ENCODE measurements at regions not wholly inside any gene's neighbourhood (a gene's known extent, or its start where the extent isn't known, plus 50 kb on each side); places are given as distances from the start of the nearest gene placed in this dataset.
"Not testable (repeated sequence)": the region's sequence is repeated elsewhere in the genome, so short reads cannot be mapped to it uniquely, and the experiment has no call there.

DNA sequence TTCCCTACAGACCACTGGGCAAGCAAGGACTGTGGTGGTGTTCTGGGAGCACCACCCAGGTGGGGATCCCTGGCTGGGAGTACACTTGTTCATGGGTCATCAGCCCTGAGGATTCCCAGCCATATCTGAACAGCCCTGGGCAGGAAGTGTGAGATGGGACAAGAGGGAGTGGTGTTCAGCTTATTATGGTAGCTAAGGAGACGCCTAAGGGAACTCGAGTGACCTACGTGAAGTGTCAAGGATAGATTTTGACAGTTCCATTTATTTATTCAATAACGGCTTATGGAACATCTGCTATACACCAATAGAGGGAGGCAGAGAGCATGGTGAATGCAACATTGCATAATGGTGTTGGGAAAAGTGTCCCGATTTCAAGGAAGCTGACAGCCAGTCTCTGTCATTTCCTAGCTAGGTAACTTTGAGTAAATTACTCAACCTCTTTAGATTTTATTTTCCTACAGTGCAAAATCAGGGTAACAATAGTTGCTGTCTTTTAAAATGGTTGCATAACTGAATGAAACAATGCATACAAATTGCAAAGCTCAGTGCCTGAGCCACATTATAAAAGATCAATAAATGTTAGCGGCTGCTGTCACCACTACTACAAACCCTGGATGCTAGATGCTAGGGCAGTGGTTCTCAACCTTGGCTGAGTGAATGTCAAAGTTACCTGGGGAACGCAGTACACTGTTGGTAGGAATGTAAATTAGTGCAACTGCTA lies 534.1 kb downstream of the GRIN2A start:
- peak; percentile 3 for DNase-seq (ENCODE audit: low spot score)

DNA sequence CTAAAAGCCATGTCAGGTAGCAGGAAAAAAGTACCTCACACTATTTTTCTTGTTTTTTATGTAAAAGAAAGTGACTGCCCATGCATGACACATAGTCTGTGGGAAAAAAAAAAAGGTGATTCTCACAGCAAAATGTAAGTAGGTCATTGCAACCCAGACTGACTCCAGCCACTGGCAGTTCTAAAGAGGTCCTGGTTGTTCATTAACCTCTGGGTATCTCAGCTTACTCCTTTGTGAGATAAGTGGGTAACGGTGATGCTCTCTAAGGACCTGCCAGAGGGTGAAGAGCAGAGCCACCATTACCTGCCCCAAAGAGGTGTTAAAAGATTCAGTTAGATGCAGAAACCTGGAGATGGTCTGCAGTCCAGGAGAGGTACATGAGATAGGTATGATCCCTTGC lies 531.9 kb downstream of the GRIN2A start:
- no peak for DNase-seq (ENCODE audit: low spot score)

DNA sequence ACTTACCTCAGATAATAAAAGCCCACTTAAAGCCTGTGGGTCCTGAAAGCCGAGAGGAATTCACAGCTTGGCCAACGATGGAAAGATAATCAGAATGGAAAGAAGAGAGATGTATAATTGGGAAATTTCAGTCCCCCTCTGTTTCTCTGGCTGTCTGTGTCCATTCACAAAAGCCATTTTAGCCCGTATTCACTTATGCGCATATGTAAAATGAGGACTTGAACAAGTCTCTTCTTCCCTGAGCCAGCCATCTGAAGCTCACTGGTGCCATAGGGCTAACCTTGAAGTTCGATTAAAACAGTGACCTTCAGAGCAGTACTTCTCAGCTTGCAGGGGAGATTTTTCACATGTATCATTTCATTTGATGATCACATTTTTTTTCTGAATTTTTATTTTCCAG lies 527.2 kb downstream of the GRIN2A start:
- DNase-seq (ENCODE audit: low spot score), result no peak

DNA sequence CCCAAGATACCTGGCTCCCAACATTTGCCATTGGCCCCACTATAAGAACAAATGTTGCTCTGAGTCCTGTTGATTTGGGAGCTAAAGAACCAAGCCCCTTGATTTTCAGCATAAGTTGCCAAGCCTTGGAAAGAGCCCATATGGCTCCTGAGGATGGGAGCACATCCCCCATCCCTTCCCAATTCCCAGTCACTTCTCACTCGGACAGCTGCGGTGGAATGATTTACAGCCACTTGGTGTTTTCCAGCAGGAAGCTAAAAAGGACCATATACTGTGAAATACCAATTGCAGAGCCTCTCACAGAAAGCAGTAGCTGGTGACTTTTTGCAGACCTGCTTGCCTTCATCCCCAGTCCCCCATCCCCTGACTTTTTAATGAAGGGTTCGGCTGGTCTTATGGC lies 524.6 kb downstream of the GRIN2A start:
- DNase-seq (ENCODE audit: low spot score), result no peak

DNA sequence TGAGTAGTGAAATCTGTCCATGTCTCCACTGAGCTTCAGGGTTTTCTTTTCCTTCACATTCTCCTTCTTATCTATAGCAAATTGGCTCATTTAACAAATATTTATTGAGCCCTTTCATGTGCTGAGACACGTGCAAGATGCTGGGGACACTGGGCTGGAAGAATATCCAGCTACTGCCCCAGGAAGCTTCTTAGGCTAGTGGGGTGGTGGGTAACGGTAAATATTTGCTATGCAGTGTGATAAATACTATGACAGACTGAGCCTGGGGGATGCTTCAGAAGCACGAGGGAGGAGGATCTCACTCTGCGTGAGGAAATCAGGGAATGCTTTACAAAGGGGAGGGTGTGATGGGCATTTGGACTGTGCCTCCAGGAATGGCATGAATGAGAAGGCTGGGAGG lies 524.1 kb downstream of the GRIN2A start:
- DNase-seq (ENCODE audit: low spot score), result no peak

DNA sequence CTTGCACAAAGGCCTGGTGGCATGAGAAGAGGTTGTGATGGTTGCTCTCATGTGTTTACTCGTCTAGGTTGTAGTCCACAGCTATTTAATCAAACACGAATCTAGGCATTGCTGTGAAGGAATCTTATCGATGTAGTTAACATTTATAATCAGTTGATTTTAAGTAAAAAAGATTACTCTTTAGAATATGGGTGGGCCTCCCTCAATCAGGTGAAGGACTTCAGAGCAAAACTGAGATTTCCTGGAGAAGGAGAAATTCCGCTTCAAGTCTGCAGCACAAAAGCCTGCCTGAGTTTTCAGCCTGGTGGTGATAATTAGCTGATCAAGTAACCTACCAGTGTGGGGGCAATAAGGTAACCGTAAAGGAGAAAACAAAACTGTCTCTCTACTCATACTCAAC lies 523.6 kb downstream of the GRIN2A start:
- DNase-seq (ENCODE audit: low spot score), result no peak

DNA sequence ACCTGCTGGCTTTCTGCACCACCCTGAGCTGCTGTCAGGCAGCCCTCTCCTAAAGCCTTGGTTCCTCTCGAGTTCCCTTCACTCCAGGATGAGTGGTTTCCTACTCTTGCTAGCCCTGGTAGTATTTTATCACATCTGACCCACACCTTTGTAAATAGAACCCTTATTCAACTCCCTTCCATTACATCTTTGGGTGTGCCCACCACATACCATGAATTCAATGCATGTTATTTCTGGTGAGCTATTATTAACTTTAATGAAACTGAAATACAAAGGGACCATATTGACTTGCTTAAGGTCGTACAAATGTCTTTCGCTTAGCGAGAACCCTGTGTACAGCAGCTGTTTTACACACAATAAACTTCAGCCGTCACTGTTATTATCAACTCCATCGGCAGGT lies 521.3 kb downstream of the GRIN2A start:
- no peak for DNase-seq (ENCODE audit: low spot score)

DNA sequence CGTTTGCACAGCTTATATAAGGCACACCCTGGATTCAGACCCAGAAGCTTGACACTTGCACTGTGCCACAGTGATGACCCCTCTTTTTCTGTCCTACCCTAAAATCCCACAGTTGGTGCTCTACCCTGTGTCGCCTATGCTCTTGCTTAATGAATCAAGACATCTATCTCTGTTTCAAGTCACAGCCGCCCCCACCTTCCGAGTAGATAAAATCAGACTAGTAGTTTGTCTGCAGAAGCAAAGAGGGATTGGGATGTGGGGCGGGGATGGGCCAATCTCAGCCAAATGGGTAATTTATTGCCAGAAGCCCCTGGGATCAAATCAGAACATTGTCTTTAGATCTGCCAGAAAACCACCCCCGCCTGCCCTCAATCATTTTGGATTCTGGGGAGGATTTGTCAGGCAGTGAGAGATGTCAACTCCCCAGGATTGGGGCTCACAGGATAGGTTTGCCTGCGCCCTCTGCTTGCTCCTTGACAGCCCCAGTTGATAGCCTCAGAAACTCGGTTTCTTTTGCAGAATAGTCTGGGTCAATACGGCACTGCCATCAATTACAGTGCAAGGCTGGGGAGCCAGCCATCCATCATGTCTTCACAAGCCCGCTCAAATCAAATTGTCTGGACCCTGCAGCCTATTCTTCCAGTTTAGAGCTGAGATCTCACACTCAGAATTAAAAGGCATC lies 520.8 kb downstream of the GRIN2A start:
- DNase-seq (ENCODE audit: low spot score), result no peak

DNA sequence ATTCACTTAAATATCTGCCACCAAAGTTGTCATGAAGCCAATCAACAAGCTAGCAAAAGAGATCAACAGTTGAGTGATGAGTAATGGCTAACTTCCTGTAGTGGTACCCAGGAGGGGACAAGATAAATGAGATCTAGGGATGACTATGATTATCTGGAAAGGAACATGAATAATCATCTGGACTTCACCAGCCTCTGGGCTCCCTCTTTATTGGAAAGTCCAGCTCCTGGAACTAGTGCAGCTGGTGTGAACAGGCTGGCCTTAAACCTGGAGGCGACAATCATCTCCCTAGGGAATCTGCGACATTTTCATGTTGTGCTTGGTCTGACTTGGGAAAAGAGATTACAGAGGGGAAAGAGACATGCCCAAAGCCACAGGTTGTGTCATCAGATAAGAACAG lies 518.6 kb downstream of the GRIN2A start:
- DNase-seq (ENCODE audit: low spot score), result no peak

DNA sequence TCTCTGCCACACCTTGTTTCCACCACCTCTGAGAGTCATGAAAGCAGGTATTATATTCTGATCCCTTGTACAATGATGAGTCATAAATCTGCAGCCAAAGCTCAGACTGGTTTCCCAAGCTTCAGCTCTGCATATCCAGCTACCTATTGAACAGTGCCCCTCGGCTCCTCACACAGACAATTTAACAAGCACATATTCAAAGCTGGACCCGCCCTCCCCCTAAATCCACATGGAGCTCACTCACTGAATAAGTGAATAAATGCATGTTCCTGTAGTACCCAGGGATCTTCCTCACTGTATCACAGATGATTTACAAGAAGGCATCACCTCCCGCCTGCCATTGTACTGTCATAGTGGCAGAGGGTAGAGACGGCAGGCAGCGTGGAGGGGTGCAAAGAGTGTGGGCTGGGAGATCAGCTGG lies 516.4 kb downstream of the GRIN2A start:
- DNase-seq (ENCODE audit: low spot score), result no peak

DNA sequence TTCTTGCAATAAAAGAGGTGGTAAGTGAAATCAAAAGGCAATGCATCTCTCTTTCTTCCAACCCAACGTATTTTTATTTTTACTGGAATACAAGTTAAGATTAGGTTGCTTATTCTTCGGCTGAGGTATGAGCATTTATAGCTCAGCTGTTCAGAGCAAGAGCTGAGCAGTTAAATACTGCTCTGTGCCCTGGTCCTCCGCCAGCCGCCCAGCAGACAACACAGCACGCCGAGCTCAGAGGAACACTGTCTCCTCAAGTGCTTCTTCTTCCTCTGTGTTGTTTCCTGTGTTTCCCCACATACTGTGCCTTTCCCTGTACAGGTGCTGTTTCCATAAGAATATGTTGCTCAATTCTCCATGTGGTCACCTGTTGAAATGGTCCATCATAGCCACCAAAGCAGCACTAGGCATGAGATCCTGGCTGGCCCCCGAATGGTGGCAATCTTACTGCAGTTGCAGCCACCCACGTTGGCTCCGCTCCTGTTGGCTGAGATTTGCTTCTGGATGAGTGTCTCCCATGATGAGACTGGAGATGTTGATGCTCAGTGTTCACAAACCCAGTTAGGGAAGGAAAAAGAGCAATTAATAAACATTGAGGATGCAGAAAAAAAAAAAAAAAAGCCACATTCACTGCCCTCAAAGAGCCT lies 515.3 kb downstream of the GRIN2A start:
- no peak for DNase-seq (ENCODE audit: low spot score)

DNA sequence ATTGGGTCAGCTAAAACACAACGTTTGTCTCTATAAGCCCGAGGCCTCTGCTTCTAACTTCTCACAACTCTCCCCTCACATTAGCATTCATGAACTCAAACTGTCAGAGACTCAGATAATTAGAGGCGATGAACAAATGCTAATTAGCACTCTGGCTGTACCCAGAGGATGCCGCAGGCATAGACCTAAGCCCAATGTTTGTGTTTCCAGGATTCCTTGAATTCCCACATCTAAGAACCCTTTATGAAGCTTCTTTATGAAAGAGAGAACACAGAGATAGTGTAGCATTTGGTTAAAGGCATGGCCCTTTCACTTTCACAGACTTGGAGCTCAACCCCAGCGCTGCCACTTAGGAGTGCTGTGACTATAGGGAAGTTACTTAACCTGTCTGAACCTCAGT lies 512.2 kb downstream of the GRIN2A start:
- no peak for DNase-seq (ENCODE audit: low spot score)

DNA sequence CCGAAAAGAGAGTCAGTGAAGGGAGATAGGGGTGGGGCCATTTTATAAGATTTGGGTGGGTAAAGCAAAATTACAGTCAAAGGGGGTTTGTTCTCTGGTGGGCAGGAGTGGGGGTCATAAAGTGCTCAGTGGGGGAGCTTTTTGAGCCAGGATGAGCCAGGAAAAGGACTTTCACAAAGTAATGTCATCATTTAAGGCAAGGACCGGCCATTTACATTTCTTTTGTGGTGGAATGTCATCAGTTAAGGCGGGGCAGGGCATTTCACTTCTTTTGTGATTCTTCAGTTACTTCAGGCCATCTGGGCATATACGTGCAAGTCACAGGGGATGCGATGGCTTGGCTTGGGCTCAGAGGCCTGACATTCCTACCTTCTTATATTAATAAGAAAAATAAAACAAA lies 511.6 kb downstream of the GRIN2A start:
- DNase-seq (ENCODE audit: low spot score), result not testable (repeated sequence)

DNA sequence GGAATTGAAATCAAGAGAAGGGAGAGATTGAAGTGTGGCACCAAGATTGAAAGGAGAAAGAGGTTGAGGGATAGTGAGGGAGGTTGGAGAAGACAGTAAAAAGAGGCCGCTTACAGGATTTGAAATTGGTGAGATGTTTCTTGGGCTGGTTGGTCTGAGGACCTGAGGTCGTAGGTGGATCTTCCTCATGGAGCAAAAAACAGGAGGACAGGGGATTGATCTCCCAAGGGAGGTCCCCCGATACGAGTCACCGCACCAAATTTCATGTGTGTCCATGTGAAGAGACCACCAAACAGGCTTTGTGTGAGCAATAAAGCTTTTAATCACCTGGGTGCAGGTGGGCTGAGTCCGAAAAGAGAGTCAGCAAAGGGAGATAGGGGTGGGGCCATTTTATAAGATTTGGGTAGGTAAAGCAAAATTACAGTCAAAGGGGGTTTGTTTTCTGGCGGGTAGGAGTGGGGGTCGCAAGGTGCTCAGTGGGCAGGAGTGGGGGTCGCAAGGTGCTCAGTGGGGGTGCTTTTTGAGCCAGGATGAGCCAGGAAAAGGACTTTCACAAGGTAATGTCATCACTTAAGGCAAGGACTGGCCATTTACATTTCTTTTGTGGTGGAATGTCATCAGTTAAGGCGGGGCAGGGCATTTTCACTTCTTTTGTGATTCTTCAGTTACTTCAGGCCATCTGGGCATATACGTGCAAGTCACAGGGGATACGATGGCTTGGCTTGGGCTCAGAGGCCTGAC lies 505.5 kb downstream of the GRIN2A start:
- not testable (repeated sequence) for DNase-seq (ENCODE audit: low spot score)

DNA sequence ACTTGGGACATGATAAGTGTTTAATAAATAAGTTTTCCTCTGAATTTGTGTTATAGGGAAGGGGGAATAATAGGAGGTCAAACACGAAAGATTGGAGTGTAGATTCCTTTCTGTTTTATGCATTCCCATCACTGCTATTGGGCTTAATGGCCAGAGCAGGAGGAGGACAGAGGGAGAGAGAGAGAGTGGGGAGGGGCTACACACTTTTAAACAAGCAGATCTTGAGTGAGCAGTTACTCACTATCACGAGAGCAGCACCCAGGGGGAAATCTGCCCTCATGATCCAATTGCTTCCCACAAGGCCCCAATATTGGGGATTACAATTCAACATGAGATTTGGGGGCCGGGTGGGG lies 505.0 kb downstream of the GRIN2A start:
- DNase-seq (ENCODE audit: low spot score), result no peak

DNA sequence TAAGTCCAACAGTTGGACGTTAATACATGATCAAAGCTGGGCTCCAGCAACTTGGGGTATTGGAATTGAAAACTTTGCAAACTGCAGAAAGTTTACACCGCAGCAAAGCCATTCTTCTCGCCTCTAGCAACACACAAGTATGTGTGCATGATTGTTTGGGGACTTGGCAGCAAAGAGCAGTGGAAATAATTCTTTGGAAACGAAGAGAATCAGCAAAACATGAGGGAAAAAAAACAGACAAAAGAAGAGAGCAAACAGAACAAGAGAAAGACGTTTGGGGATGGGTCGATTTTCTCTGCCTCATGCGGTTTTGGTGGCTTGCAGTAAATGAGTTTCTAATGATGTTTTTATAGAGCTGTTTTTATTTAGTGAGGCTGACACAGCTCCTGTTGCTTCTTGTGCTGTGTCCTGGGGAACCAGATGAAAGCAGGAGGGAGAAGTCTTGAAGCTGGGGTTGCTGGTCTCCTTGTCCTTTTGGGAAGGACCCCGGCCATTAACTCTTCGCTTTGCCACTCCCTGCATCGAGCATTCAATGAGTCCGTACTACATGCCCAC lies 502.9 kb downstream of the GRIN2A start:
- no peak for DNase-seq (ENCODE audit: low spot score)

DNA sequence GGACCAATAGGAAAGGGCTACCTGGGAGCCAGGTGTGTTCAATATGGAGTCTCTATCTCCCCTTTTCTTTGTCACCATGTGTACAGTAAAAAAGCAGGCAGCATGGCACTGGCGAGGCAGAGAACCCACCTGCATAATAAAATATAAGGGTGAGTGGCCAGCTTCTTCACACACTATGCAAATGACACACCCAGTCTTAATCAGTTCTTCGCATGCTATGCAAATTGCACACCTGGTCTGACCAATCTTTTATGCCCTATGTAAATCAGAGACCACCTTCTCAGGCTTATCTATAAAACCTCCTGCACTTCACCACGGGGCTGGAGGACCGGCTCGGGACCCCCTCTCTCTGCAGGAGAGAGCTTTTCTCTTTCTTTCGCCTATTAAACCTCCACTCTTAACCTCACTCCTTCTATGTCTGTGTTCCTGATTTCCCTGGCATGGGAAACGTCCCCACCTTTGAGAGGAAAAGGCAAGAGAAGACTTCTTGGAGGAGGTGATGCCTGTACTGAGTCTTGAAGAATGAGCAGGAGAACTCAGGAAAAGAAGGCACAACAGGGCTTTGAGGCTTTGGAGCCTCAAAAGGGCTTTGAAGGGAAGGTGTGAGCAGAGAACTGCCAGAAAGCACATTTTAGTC lies 502.1 kb downstream of the GRIN2A start:
- no peak for DNase-seq (ENCODE audit: low spot score)

DNA sequence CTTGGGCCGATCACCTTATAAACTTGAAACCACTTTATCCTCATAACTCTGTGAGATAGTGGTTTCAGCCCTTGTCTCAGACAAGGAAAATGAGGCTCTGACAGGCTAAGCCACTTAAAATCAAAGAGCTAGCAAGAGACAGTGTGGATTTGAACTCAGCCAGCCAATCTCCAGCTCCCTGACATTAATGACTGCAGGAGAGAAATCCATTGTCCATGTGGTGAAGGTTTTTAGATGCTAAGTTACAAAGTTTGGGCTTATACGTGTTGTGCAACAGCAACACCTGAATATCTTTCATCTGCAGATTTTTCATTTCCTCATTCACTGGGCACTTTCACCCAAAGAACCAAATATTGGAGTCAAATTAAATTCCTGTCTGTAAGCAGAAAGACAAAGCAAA lies 501.3 kb downstream of the GRIN2A start:
- DNase-seq (ENCODE audit: low spot score), result no peak

DNA sequence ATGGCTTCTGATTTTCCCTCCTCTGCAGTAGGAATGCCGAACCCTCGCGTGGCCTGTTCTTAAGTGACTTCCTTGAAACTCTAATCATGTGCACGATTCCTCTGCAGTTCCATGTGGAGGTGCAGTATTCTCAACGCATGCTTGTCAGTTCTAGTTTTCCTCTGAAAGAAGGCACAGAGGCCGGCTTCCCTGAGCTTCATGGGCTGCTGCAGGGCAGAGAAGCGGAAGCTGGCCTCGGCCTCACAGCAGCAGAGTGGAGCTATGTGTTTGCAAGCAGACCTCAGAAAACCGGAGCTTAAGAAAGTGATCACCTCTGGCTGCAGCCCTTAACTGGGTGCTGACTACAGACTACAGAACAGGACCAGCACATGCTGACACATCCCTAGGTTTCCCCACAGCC lies 500.7 kb downstream of the GRIN2A start:
- no peak for DNase-seq (ENCODE audit: low spot score)

DNA sequence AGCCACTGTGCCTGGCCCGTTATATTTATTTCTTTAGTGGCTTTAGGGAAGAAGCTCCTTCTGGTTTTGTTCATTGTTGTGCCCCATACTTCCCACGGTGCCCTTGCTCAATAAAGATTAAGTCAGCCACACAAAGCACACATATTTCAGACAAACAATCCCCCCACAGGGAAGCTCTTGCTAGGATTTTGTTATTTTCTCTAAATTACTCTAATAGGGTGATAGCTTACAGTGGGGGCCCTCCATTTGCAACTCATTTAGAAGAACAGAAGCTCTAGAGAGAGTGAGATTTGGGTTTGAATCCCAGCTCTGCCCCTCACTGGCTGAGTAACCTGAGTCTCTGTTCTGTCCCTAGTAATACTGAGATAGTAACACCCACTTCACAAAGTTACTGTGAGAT lies 499.9 kb downstream of the GRIN2A start:
- no peak for DNase-seq (ENCODE audit: low spot score)

DNA sequence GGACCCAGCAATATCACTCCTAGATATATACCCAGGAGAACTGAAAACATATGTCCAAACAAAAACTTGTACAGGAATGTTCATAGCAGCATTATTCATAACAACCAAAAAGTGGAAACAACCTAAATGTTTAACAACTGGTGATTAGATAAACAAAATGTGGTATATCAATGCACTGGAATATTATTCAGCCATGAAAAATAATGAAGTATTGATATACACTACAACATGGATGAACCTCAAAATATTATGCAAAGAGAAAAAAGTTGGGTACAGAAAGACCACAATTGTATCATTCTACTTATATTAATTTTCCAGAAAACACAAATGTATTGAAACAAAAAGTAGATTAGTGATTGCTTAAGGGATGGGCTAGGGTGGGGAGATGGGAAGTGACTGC lies 498.6 kb downstream of the GRIN2A start:
- no peak for DNase-seq (ENCODE audit: low spot score)

DNA sequence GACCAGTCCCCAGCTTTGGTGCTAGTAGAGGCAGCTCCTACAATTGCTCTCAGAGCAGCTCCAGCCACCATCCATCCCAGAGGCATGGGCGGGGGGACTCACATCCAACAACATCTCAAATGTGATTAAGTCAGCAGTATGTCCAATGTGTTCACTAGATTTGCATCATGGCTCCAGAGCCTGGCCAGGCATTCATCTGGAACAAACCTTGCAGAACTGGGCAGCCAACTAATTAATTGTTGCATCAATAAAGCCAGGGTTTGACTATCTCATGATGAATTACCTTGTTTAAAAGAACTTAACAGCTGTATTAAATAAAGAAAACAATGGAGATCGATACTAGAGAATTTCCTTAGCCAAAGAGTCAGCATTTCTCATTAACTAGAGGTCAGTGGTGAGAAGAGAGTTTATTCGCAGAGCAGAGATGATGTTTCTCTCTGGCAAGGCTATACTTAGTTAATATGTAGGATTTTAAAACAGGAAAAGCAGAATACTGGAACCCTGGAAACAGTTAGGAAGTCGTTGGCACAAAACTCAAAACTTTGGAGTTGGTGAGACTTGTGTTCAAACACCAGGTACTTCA lies 494.4 kb downstream of the GRIN2A start:
- no peak for DNase-seq (ENCODE audit: low spot score)

All from hematopoietic multipotent progenitor cell treated with erythropoietin and hydrocortisone succinate and interleukin-3 and kit ligand, for 15 days (in vitro differentiated cells).